HG03135 (cell line): ENCODE measurements at regions not wholly inside any gene's neighbourhood (a gene's known extent, or its start where the extent isn't known, plus 50 kb on each side); places are given as distances from the start of the nearest gene placed in this dataset.

Experiments used
- ATAC-seq: cut with Tn5 transposase; IDR thresholded peaks from one replicate; pipeline ENCODE4 v1.9.1; 2021; ENCODE audit warnings: mild to moderate bottlenecking, moderate library complexity; ENCODE audit not compliant: unreplicated experiment

DNA sequence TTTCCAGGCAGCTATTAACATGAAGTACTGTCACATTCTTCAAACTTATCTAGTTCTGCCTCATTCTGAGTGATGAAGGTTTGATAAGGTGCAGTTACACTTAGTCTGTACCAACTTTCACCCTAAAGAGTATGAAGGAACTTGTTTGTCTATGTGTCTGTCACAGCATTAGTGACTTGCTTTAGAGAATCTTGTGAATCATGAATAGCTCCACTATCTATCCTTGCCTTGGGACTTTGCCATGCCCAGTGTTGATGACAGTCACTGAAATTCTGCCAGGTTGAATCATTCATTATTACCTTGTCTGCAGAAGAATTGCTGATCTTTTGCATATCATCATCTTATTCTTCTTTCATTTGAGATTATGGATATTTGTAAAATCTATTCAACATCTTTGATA lies 50.9 kb upstream of the A1CF start:
- no peak for ATAC-seq

GRCh38 chr10:50937230-50937907 lies 51.9 kb upstream of the A1CF start:
- no peak for ATAC-seq

GRCh38 chr10:50941629-50942028 lies 56.2 kb upstream of the A1CF start:
- ATAC-seq, result no peak

GRCh38 chr10:50946991-50947781 lies 61.8 kb upstream of the A1CF start:
- no peak for ATAC-seq

DNA sequence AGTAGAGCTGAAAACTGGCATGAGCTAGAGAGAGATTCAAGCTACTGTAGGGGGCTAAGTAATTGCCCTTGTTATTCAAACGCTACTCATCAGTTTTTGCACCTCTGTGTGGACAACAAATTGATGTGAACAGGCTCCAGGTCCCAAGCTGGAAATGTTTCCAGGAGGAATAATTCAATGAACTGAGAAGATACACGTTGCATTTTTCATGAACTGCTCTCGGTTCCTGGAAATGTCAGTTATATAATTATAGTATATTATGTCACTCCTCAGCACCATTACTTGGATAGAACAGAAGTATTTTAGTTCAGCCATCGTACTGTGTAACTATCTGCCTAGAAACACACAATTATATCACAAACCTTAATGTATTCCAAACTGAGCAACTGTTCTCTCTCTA lies 65.9 kb upstream of the A1CF start:
- ATAC-seq, result no peak

- no peak for ATAC-seq
Observed at GRCh38 chr10:50961297-50961696, 75.9 kb upstream of the A1CF start.

DNA sequence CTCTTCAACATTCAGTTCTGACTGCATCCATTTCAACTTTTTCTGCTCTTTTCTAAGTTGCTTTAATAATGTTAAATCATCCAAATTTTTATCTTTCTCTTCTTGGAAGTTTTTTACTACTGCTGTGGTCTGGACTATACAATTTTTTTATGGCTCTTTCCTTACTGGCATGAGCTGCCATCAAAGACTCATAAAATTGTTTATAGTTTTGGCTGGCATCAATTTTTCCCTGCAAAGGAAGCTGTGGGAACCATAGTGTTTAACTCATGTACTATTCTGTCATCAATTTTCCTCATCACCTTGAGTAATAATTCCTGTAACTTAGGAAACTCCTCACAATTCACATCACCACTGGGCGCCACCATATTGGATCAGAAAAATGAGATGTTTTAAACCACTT lies 77.6 kb upstream of the A1CF start:
- ATAC-seq, result no peak

DNA sequence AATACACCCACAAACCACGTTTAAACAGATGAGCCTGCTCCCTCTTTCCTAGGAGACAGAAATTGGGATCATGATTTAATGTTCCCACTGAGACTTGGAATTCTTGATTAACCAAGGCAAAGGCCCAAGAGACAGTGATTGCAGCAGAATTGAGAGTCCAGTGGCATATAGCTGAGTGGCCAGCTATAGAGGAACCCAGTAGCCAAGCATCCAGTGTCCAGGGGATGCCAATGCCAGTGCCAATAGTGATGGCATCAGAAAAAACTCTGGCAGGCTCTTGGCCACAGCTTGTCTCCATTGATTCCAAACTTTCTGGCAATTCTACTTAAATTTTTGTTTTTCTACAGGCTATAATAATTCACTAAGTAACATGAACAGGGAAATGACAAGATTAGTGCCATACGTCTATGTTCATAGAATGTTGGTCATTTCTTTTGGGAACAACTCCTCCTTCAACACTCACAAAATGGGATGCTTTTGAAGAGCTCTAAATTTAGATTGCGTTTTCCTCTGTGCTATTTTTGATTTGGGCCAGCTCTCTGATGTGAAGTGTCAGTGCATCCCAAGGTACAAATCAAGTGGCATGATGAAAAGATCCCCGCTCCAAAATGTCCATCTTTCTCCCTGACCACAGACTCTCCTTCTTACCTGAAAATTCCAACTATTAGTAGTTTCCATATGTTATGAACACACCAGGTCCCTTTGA lies 83.1 kb upstream of the A1CF start:
- ATAC-seq, result no peak

- ATAC-seq, result no peak
Observed at GRCh38 chr10:50972591-50972990, 87.2 kb upstream of the A1CF start.

DNA sequence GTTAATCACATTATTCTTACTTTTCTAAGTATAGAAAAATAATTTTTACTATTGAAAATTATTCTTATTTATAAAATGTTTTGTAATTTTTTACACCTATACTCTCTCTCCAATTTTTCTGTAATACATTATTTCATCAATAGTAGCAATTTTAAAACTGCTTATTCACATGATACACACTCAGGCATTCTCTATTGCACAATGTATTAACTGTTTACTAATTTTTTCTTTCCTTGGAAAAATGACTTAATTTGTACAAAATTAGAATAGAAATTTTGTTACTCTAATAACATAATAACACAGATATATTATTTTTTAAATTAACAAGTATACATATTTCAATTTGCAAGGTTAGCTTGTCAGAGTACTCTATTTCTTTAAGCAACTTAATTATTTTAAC lies 92.9 kb upstream of the PRKG1 start:
- no peak for ATAC-seq

DNA sequence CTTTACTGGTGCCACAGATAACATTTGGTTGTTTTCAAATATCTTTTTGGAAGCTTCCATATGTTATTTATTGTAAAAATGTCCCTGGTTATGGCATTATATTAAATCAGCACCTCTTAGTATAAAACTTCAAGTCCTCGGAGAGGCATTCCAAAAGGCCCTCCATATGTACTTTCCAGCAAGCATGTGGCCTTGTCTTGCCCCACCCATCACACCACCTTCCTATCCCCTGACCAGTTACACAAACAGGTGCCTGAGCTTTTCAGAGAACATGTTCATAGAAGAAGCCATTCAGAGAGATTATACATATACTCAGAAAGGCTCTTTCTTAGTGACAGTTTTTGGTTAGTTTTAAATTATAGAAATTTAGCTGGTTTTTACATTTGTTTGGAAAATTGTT lies 92.4 kb upstream of the PRKG1 start:
- ATAC-seq, result no peak

- ATAC-seq, result no peak
Observed at GRCh38 chr10:50982989-50983388, 91.3 kb upstream of the PRKG1 start.

DNA sequence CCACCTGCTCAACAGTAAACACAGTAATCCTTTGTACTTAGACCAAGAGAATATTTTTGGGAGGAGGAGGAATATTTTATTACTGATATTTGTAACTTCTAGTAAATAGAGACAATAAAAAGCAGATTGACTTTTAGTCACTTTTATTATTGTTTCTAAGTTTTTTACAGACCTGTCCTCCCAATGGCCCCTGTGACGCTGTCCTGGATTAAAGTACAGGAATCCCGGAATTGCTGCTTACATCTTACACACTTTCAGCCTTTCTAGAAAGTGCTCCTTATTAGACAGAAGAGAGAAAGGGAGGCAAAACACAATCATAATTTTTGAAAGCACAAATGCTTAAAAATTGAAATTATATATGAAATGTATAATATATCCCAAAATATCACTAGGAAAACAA lies 86.4 kb upstream of the PRKG1 start:
- ATAC-seq, result no peak

DNA sequence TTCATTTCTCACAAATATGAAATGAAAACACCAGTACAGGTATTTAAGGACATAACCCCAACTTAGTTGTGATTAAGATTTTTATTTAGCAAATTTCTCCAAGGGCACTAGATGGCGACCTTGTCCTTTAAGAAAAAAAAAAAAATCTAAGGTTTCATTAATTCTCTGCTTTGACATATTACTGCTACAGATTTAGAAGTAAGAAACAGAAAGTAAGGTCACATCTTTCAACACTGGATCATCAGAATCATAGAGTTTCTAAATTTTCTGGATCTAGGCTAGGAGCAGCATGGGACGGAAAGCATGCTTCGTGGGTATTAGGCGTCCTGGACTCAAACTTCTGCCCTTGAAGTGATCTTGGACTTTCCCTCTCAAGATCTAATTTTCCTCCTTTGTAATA lies 85.5 kb upstream of the PRKG1 start:
- ATAC-seq, result no peak

- ATAC-seq, result no peak
Observed at GRCh38 chr10:50990568-50991455, 83.5 kb upstream of the PRKG1 start.

GRCh38 chr10:50991456-50992355 lies 82.6 kb upstream of the PRKG1 start:
- ATAC-seq, result no peak

DNA sequence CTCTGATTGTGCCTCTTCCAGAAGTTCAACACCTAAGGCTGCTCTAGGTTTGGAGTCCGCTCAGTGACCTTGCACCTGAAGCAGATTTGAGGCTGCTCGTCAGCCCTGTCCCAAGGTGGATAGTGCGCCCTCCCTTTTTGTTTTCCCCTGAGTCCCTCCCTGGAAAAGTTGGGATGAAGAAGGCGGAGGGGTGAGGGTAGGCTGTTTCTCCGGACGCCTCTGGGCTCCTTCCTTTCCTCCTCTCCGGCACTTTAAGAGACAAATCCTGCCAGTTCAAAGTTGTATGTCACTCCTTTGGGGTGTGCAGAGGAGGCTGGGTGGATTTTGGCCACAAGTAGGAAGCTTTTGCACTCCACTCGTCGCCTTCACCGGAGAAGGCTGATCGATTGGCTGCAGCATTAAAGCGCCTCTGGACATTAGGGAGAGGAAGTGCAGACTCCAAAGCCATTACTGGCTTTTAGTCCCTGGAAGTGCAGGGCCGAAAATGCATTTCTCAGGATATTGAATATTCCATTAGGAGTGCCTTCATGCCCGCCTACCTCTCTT lies 81.9 kb upstream of the PRKG1 start:
- ATAC-seq, result no peak

DNA sequence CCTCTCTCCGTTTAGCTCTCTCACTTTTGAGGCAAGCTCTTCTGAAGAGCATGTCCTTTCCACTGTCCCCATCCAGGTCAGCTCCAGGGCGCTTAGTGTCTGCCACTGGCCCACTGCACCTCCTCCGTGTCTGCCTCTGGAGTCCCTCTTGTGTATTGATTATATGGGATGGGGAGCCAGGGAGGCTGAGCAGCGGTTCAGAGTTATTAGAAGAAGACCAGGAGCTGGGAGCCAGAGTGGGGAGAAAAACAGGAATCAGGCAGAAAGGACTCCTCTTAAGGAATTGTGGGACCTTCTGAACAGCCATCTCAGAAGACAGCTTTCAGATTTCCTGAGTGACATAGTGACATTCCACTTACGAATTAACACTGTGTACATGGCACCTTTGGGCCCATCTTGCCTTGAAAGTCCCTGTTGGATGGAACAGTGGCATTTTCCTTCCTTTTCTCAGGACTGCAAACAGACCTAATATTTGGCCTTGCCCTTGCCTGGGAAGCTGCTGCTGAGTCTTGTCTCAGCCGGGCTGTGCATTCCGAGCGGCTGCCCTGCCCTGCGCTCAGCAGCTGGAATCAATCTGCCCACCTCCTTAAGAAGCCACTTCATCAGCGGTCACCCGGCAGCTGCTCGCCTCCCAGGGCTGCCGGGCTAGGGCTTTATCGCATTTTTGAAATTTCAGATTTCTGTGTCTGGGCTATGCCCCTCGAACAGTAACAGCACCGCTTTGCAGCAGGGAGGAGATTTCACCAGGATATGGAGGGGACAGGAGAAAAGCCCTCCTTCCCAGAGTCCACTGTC lies 81.1 kb upstream of the PRKG1 start:
- ATAC-seq, result no peak

GRCh38 chr10:50993771-50994251 lies 80.5 kb upstream of the PRKG1 start:
- no peak for ATAC-seq
